VCaP (cell line): ENCODE measurements at regions not wholly inside any gene's neighbourhood (a gene's known extent, or its start where the extent isn't known, plus 50 kb on each side); places are given as distances from the start of the nearest gene placed in this dataset.

ENCODE experiments used
- H3K27ac ChIP-seq: fragments of 450-650 bp; 2 replicates; pipeline ENCODE4 v1.5.1; 2017
- CTCF ChIP-seq: fragments of 450-650 bp; conservative IDR thresholded peaks from 2 replicates; pipeline ENCODE4 v1.5.1; 2017; ENCODE audit warnings: mild to moderate bottlenecking, moderate library complexity

GRCh38 chr2:207236156-207236935 lies 70.6 kb upstream of the KLF7 start:
- no peak overlapping the region for H3K27ac ChIP-seq
- no peak for TF ChIP-seq CTCF

GRCh38 chr2:207238831-207239701 lies 73.3 kb upstream of the KLF7 start:
- H3K27ac ChIP-seq, result no peak overlapping the region
- no peak for TF ChIP-seq CTCF

GRCh38 chr2:207239754-207240494 lies 74.2 kb upstream of the KLF7 start:
- no peak for TF ChIP-seq CTCF
- no peak overlapping the region for H3K27ac ChIP-seq

- no peak overlapping the region for H3K27ac ChIP-seq
- no peak for TF ChIP-seq CTCF
Measured at GRCh38 chr2:207240649-207241048, 74.9 kb upstream of the KLF7 start.

GRCh38 chr2:207241198-207241597 lies 75.5 kb upstream of the KLF7 start:
- TF ChIP-seq CTCF, result no peak
- H3K27ac ChIP-seq, result no peak overlapping the region

GRCh38 chr2:207243601-207244000 lies 77.9 kb upstream of the KLF7 start:
- no peak overlapping the region for H3K27ac ChIP-seq
- no peak for TF ChIP-seq CTCF
